Ascending aorta (tissue), 2 donors: ENCODE measurements at regions not wholly inside any gene's neighbourhood (a gene's known extent, or its start where the extent isn't known, plus 50 kb on each side); places are given as distances from the start of the nearest gene placed in this dataset.
"Not testable (repeated sequence)": the region's sequence is repeated elsewhere in the genome, so short reads cannot be mapped to it uniquely, and the experiment has no call there.

Experiments used
- DNase-seq, 2 donors: peaks; one replicate each; pipeline ENCODE4 v3.0.0-alpha.2; 2019; ENCODE audit warnings: low spot score in 2 of 2
- H3K27ac ChIP-seq, 2 donors: fragments of 200-600 bp; sonication (generic); one replicate each; pipeline ENCODE4 v1.5.1; 2016 to 2017; ENCODE audit warnings: mild to moderate bottlenecking in 1 of 2
- H3K27me3 ChIP-seq: fragments of 200-600 bp; sonication (generic); one replicate; pipeline ENCODE4 v1.5.1; 2017
- H3K36me3 ChIP-seq, 2 donors: fragments of 200-600 bp; sonication (generic); one replicate each; pipeline ENCODE4 v1.5.1; 2016
- H3K4me1 ChIP-seq, 2 donors: fragments of 200-600 bp; sonication (generic); one replicate each; pipeline ENCODE4 v1.5.1; 2016 to 2017; ENCODE audit warnings: mild to moderate bottlenecking in 1 of 2
- H3K4me3 ChIP-seq, 2 donors: fragments of 200-600 bp; sonication (generic); one replicate each; pipeline ENCODE4 v1.5.1; 2016 to 2017; ENCODE audit warnings: mild to moderate bottlenecking in 1 of 2
- H3K9me3 ChIP-seq, 2 donors: fragments of 200-600 bp; sonication (generic); one replicate each; pipeline ENCODE4 v1.5.1; 2016
- intact Hi-C: fragments of 100-400 bp; cut with DNase I; formaldehyde crosslinking; loops from one replicate; pipeline ENCODE4 v1.15.1; 2023
- TF ChIP-seq, protein P1 (sequence below), 3 experiments: fragments of 200-600 bp in 2 of 3; fragments of 450-650 bp in 1 of 3; sonication (generic) in 2 of 3; IDR thresholded peaks; one replicate each; pipeline ENCODE4 v1.5.1; 2016 to 2019; ENCODE audit warnings: antibody characterized with exemption in 3 of 3, mild to moderate bottlenecking in 1 of 3, moderate library complexity in 1 of 3

DNA sequence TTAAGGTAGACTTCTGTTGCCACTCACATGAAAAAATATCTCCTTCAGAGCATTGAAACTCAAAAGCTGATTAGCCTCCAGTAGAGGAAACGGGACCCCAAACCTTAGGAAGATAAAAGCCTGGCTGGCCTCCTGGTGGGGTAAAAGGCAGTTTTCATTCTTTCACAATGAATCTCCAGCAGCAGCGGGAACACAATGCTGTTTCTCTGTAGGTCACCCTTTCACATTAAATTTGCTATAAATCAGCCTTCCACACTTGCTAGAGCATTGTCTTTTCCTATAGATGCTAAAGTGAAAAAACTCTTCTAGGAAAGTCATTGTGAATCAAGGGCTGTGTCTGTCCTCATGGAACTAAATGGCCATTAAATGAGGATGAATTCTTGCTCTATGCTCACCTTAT is 207.3 kb upstream of the MAGEB2 start:
- no peaks in the 10 kb centered on the region for H3K36me3 ChIP-seq
- intact Hi-C loops, result no loop called here
- no peaks in the 10 kb centered on the region for H3K4me1 ChIP-seq
- no peak overlapping the region for H3K27ac ChIP-seq
- DNase-seq, result no peak
- no peaks in the 10 kb centered on the region for H3K9me3 ChIP-seq
- no peaks in the 10 kb centered on the region for H3K27me3 ChIP-seq
- no peak overlapping the region for H3K4me3 ChIP-seq
- TF ChIP-seq, protein P1, sequence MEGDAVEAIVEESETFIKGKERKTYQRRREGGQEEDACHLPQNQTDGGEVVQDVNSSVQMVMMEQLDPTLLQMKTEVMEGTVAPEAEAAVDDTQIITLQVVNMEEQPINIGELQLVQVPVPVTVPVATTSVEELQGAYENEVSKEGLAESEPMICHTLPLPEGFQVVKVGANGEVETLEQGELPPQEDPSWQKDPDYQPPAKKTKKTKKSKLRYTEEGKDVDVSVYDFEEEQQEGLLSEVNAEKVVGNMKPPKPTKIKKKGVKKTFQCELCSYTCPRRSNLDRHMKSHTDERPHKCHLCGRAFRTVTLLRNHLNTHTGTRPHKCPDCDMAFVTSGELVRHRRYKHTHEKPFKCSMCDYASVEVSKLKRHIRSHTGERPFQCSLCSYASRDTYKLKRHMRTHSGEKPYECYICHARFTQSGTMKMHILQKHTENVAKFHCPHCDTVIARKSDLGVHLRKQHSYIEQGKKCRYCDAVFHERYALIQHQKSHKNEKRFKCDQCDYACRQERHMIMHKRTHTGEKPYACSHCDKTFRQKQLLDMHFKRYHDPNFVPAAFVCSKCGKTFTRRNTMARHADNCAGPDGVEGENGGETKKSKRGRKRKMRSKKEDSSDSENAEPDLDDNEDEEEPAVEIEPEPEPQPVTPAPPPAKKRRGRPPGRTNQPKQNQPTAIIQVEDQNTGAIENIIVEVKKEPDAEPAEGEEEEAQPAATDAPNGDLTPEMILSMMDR (IDR thresholded peaks at IDR 0.05), result no peak

DNA sequence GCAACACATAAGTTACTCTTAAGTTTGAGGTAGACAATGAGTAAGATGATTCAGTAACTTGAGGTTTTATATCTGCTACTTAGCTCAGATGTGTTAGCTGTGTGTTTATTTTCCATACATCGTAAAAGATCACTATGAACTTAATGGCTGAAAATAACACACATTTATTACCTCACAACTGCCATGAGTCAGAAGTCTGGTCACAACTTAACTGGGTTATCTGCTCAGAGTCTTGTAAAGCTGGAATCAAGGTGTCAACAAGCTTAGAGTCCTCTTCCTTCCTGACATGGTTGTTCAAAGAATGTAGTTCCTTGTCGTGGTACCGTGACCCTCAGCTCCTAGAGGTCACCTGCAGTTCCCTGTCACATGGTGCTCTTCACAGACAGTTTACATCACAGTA is 204.9 kb upstream of the MAGEB2 start:
- no peaks in the 10 kb centered on the region for H3K4me1 ChIP-seq
- H3K27ac ChIP-seq, result no peak overlapping the region
- intact Hi-C loops, result no loop called here
- H3K4me3 ChIP-seq, result no peak overlapping the region
- H3K36me3 ChIP-seq, result no peaks in the 10 kb centered on the region
- TF ChIP-seq, protein P1 (IDR thresholded peaks at IDR 0.05), result no peak
- no peaks in the 10 kb centered on the region for H3K27me3 ChIP-seq
- no peaks in the 10 kb centered on the region for H3K9me3 ChIP-seq
- DNase-seq, result no peak

DNA sequence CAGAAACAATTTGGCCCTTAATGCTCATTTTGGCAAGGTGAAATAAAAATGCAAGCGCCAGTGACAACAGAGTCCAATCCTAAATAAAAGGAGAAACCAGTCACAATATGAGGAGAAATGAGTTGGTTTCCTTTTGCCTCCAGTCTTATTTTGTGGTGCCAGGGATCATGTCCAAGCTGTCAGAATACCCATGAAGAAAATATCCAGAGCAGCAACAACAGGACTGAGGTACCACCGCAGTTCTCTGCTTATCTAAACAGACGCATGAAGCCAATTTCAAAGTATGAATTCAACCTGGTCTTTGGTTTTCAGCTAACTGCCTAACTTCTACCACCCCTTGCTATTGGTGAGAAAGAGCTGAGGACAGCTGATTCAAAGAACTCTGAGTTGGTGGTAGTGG is 199.9 kb upstream of the MAGEB2 start:
- H3K9me3 ChIP-seq, result no peaks in the 10 kb centered on the region
- no peak overlapping the region for H3K4me3 ChIP-seq
- TF ChIP-seq, protein P1 (IDR thresholded peaks at IDR 0.05), result no peak
- no peak overlapping the region for H3K27ac ChIP-seq
- H3K4me1 ChIP-seq, result no peaks in the 10 kb centered on the region
- no peaks in the 10 kb centered on the region for H3K36me3 ChIP-seq
- intact Hi-C loops, result no loop called here
- no peaks in the 10 kb centered on the region for H3K27me3 ChIP-seq
- no peak for DNase-seq

DNA sequence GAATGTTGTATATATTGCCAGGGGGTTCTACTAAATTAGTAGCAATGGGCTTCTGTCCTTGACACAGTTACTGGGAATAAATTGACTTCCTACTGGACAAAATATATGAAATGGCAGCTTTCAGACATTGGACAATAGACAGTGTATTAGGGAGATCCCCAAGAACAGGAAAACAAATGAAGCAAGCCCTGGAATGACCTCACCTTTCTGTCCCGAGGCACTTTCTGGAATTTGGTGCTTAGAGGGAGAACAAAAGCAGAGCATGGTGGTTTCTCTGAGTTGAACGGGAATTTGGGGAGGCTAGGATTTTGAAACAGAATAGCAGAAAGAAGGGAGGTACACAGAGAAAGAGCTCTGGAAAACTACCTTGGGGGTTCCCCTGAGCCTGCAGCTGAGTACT is 187.7 kb upstream of the MAGEB2 start:
- Histone ChIP-seq H3K27me3 (no peaks in the 10 kb centered on the region), H3K4me1 (no peaks in the 10 kb centered on the region), H3K36me3 (no peaks in the 10 kb centered on the region), H3K9me3 (no peaks in the 10 kb centered on the region), H3K27ac (no peak overlapping the region), H3K4me3 (no peak overlapping the region)
- intact Hi-C loops, result no loop called here
- TF ChIP-seq, protein P1 (IDR thresholded peaks at IDR 0.05), result no peak
- DNase-seq, result no peak

DNA sequence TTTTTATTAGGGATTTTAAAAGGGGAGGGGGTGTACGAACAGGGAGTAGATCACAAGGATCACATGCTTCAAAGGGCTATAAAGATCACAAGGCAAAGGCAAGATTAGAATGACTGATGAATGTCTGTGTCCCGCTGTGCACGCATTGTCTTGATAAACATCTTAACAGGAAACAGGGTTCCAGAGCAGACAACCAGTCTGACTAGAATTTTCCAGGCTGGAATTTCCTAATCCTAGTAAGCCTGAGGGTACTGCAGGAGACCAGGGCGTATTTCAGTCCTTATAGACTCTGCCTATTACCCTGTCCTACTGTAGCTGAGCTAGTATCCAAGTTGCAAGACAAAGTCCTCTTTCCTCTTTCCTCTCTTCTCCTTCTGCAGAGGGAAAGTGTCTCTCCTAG is 179.0 kb upstream of the MAGEB2 start:
- H3K4me1 ChIP-seq, H3K36me3 ChIP-seq, H3K27ac ChIP-seq, intact Hi-C loops, DNase-seq, H3K9me3 ChIP-seq, H3K27me3 ChIP-seq, H3K4me3 ChIP-seq: not testable (repeated sequence)

DNA sequence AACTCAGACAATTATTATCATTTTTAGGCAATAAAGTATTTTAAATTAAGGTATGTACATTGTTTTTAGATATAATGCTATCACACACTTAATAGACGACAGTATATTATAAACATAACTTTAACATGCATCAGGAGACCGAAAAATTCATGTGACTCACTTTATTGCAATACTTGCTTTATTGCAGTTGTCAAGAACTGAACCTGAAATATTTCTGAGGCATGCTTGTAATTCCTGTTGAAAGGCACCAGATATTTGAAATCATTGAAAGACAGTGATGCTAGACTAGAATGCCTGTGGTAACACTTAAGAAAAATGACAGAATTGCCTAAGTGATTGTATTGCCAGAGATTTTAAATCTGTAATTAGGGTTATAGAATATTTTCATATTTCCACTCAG is 175.6 kb upstream of the MAGEB2 start:
- H3K9me3 ChIP-seq, result no peaks in the 10 kb centered on the region
- H3K36me3 ChIP-seq, result no peaks in the 10 kb centered on the region
- H3K27me3 ChIP-seq, result no peaks in the 10 kb centered on the region
- TF ChIP-seq, protein P1 (IDR thresholded peaks at IDR 0.05), result no peak
- intact Hi-C loops, result no loop called here
- H3K4me3 ChIP-seq, result no peak overlapping the region
- H3K27ac ChIP-seq, result no peak overlapping the region
- no peaks in the 10 kb centered on the region for H3K4me1 ChIP-seq
- DNase-seq, result no peak
